HG02610 (cell line): ENCODE measurements at regions not wholly inside any gene's neighbourhood (a gene's known extent, or its start where the extent isn't known, plus 50 kb on each side); places are given as distances from the start of the nearest gene placed in this dataset.
"Not testable (repeated sequence)": the region's sequence is repeated elsewhere in the genome, so short reads cannot be mapped to it uniquely, and the experiment has no call there.

Experiments used
- ATAC-seq: cut with Tn5 transposase; IDR thresholded peaks from one replicate; pipeline ENCODE4 v1.9.1; 2021; ENCODE audit warnings: mild to moderate bottlenecking, moderate library complexity; ENCODE audit not compliant: unreplicated experiment

DNA sequence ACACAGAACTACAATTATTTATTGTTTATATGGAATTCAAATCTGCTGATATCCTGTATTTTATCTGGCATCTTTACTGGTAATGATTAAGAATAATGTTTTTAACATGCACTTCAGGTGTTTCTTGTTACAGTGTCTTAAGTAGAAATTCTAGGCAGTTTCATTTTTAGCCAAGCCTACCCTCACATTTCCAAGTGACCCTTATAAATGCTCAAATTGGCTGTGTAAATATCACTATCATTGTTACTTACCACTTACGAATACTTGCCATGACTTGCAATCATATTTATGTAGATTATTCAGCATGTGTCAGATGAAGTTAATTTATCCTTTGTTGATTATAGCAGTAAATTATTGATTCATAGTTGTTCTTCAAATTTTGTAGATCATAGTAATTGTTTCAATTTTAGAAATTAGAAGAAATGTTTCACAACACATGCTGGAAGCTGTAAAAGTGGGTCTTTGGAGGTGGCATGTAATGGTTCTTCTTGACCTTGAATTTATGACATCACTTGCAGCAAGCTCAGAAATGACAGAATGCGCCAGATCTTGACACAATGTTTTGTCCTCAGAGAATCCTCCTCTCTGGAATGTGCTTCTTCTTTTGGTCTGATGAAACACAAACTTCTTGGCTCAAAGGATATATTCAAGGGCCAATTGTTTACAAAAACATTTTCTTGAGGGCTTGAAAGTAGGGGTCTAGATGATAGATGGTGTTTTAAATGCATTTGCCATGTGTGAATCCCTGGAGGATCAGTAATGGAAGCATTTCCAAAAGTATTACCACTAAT is 471.8 kb downstream of the COL12A1 start:
- no peak for ATAC-seq

- ATAC-seq = no peak
Measured at GRCh38 chr6:74731931-74732330, 473.9 kb downstream of the COL12A1 start.

GRCh38 chr6:74731204-74731603 is 474.6 kb downstream of the COL12A1 start:
- no peak for ATAC-seq

DNA sequence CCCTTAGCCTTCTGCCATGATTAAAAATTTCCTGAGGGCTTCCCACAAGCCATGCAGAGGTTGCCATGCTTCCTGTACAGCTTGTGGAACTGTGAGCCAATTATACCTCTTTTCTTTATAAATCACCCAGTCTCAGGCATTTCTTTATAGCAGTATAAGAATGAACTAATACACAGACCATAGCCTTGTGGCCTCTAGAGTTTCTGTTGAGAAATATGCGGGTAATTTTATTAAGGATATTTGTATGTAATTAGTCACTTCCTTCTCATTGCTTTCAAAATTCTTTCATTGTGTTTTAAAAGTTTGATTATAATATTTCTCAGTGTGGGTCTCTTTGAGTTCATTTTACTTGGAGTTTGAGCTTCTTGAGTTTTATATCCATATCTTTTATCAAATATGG is 484.9 kb downstream of the COL12A1 start:
- ATAC-seq = no peak

DNA sequence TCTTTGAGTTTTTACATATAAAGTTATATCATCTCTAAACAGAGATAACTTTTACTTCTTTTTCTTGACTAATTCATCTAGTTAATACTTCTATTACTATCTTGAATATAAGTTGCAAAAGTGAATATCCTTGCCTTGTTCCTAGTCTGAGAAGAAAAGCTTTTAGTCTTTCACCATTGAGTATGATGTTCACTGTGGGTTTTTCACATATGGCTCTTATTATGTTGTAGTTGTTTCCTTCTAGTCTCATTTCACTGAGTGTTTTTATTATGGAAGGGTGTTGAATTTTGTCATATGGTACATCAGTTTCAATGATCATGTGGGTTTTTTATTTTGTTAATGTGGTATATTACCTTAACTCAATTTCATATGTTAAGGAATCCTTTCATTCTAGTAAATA is 488.3 kb downstream of the COL12A1 start:
- ATAC-seq = no peak

- no peak for ATAC-seq
Measured at GRCh38 chr6:74715355-74716085, 490.3 kb downstream of the COL12A1 start.

DNA sequence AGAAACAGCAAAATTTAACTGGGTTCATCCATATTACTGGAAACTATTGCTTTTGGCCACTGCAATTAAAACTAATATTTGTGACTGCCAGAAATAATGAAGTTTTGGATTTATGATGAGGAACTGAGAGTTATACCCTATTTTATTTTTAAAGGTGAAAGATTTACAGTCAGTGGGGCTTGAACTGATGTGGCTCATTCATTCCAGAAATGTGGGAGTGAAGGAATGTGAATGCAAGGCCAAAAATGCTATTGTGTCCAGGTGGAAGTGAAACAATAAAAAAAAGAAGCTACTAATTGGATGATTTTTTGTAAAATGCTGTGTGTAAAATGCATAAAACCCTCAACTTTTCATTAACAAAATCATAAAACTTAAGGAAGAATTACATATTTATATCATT is 491.9 kb downstream of the COL12A1 start:
- ATAC-seq = no peak

DNA sequence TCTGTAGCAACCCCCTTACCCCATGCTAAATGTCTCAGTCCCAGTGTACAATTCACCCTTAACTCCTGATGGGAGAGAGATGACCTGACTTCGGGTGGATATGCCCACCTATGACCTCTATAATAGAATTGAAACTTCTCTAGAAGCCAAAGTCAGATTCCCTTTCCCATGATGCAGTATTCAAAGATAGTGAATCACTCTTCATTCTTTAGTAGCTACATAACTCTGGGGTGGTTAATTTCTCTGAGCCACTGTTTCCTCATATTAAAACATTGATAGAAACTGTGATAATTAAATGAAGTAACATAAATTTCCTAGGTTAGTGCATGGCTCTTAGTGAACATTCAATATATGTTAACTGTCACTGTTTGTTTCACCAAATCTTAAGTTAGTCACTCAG is 500.4 kb downstream of the COL12A1 start:
- ATAC-seq = no peak

DNA sequence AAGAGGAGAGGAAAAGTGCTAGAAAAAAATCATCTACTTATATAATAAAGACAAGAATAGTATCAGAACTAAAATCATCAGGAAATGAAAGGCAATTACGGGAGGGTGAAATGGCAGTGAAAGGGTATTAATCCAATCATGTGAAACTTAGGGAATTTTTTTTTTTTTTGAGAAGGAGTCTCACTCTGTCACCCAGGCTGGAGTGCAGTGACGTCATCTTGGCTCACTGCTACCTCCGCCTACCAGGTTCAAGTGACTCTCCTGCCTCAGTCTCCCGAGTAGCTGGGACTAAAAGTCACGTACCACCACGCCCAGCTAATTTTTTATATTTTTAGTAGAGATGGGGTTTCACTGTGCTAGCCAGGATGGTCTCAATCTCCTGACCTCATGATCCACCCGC is 501.3 kb downstream of the COL12A1 start:
- not testable (repeated sequence) for ATAC-seq

- no peak for ATAC-seq
Measured at GRCh38 chr6:74690365-74690764, 515.5 kb downstream of the COL12A1 start.

- ATAC-seq = no peak
Measured at GRCh38 chr6:74689601-74690000, 516.3 kb downstream of the COL12A1 start.

DNA sequence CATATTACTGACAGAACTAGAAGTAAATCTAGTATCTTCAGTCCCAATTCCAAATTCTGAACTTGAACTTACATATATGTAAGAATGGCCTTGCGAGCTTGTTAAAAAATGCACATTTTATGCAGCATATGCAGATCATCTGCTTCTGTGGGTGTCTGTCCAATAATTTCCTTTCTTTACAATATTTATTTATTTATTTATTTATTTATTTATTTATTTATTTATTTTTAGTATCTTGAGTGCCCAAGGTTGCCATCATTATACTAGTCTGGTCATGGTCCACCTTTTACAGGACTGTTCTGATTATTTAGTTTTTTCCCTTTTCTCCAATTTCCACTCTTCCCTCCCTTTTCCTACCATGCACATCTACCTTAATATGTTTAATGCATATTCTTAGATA is 528.4 kb downstream of the COL12A1 start:
- no peak for ATAC-seq

GRCh38 chr6:74676906-74677305 is 528.9 kb downstream of the COL12A1 start:
- no peak for ATAC-seq

- ATAC-seq = no peak
Measured at GRCh38 chr6:74674377-74674776, 531.5 kb downstream of the COL12A1 start.

DNA sequence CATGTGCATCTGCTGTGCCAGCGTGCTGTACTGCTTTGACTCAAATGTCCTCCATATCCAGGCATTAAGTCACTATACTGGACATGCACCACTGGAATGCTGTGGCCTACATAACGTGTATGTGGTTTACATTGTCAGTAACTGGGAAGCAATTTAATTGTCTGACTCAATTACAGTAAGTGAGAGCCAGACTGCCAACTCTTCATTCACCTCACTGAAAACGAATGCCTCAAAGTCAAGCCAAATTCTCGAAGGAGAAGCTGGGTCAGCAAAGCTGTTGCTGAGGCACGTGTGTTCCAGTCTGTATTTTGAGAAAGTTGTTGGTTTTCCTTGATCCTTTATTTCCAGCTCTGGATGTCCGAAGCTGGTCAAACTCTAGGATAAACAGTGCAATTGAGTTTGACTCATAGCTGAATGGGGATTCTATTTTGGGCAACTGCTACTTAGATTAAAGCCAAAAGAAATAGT is 534.3 kb downstream of the COL12A1 start:
- no peak for ATAC-seq

- no peak for ATAC-seq
Measured at GRCh38 chr6:74658391-74658790, 547.5 kb downstream of the COL12A1 start.

DNA sequence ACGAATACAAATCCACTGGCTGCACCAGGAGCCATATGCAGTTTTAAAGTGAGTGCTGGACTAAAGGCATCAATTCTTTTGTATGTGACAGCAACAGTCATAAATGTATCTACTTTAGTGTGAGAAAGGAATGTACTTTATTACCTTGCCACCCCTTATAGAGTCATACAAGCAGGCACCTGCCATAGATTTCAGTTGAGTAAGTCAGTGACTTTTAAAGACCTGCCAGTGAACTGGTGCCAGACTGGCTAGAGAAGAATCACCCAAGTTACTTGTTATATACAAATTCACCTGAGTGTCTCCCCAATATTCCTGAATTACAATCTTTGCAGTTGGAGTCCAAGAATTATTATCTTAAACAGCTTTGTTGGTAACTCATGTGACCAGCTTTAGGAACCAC is 547.9 kb downstream of the COL12A1 start:
- no peak for ATAC-seq

- no peak for ATAC-seq
Measured at GRCh38 chr6:74657011-74657410, 548.8 kb downstream of the COL12A1 start.

GRCh38 chr6:74656453-74656852 is 549.4 kb downstream of the COL12A1 start:
- no peak for ATAC-seq

DNA sequence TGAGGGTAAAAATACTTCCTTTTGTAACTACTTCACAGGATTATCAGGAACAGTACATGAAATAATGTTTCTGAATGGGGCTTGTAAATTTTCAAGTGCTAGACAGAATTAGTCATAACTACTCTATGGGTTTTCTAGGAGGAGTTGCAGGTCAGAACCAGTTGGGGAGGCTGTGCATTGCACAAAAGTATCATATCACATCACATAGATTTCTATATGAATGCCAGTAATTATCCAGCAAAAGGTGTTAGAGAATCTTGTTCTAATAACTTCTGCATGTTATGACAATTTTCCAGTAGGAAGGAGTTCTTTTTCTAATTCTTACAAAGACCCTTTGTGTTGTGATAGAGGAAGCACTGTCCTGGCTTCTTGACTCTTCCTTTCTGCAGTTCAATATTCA is 551.6 kb downstream of the COL12A1 start:
- ATAC-seq = no peak

GRCh38 chr6:74651948-74652842 is 553.7 kb downstream of the COL12A1 start:
- ATAC-seq = no peak
